SU-DHL-6 (cell line): ENCODE measurements at regions not wholly inside any gene's neighbourhood (a gene's known extent, or its start where the extent isn't known, plus 50 kb on each side); places are given as distances from the start of the nearest gene placed in this dataset.

Experiments used
- EZH2phosphoT487 ChIP-seq: fragments of 200-600 bp; sonication (generic), shearing (Covaris generic); conservative IDR thresholded peaks from 2 replicates; pipeline ENCODE4 v1.6.1; 2018; ENCODE audit warnings: mild to moderate bottlenecking, antibody characterized with exemption, low read length, moderate library complexity, mixed read lengths
- TF ChIP-seq, protein P1 (sequence below): fragments of 200-600 bp; sonication (generic); IDR thresholded peaks from one replicate; pipeline ENCODE4 v1.5.1; 2017; ENCODE audit warnings: antibody characterized with exemption, mild to moderate bottlenecking, low read length, moderate library complexity; ENCODE audit not compliant: insufficient read depth, poor library complexity, severe bottlenecking

DNA sequence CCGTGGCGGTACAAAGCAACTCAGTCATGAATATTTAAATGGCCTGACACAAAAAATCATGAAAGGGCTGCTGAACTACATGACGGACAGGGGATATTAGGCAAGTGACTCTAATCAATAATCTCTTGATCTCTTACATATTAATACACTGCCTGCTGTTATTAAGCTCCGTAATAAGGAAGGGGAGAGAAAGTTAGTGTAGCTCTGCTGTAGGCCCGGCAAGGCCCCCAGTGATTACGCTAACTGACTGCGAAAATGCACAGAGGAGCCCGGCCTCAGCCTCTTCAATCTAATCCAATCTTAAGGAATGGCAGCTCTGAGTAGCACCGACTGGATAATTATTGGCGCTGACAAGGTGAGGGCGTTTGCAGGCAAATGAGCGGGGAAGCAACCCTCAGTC, 583.5 kb upstream of the MKI67 start:
- TF ChIP-seq, protein P1, sequence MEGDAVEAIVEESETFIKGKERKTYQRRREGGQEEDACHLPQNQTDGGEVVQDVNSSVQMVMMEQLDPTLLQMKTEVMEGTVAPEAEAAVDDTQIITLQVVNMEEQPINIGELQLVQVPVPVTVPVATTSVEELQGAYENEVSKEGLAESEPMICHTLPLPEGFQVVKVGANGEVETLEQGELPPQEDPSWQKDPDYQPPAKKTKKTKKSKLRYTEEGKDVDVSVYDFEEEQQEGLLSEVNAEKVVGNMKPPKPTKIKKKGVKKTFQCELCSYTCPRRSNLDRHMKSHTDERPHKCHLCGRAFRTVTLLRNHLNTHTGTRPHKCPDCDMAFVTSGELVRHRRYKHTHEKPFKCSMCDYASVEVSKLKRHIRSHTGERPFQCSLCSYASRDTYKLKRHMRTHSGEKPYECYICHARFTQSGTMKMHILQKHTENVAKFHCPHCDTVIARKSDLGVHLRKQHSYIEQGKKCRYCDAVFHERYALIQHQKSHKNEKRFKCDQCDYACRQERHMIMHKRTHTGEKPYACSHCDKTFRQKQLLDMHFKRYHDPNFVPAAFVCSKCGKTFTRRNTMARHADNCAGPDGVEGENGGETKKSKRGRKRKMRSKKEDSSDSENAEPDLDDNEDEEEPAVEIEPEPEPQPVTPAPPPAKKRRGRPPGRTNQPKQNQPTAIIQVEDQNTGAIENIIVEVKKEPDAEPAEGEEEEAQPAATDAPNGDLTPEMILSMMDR: no peak
- TF ChIP-seq EZH2phosphoT487: no peak
